ENCODE measurements at regions not wholly inside any gene's neighbourhood (a gene's known extent, or its start where the extent isn't known, plus 50 kb on each side); places are given as distances from the start of the nearest gene placed in this dataset.

GRCh38 chr11:91947215-91947820, 277.3 kb upstream of the FAT3 start:
- DNase-seq (ENCODE audit: low spot score) (peak; percentile 8), ATAC-seq (ENCODE audit: insufficient number of reproducible peaks, low FRiP score, low read depth) (peak; percentile 80)
- H3K27ac ChIP-seq: peak overlapping the region; percentile 53 to 59

GRCh38 chr11:91946397-91946951, 278.1 kb upstream of the FAT3 start:
- Histone ChIP-seq H3K4me3 (no peak overlapping the region), H3K27ac (peak overlapping the region; percentile 53 to 59), H3K9me3 (no peaks in the 10 kb centered on the region), H3K4me1 (ENCODE audit: control insufficient read depth in 1 of 2, low read depth in 2 of 2) (peaks cover 3 to 31% of the 10 kb centered on the region in 2 donors), H3K27me3 (replicated peaks; ENCODE audit: insufficient read depth) (no peaks in the 10 kb centered on the region), H3K36me3 (no peaks in the 10 kb centered on the region)
- DNase-seq (ENCODE audit: low spot score) (no peak), ATAC-seq (ENCODE audit: insufficient number of reproducible peaks, low FRiP score, low read depth) (no peak)
- TF ChIP-seq CTCF (IDR thresholded peaks at IDR 0.05): no peak

More at GRCh38 chr11:91947215-91947820, 277.3 kb upstream of the FAT3 start:
- Histone ChIP-seq H3K9me3 (no peaks in the 10 kb centered on the region), H3K4me3 (peak overlapping the region; percentile 9), H3K27me3 (replicated peaks; ENCODE audit: insufficient read depth) (no peaks in the 10 kb centered on the region), H3K36me3 (no peaks in the 10 kb centered on the region), H3K4me1 (ENCODE audit: control insufficient read depth in 1 of 2, low read depth in 2 of 2) (peaks cover 3 to 31% of the 10 kb centered on the region in 2 donors)
- TF ChIP-seq CTCF (IDR thresholded peaks at IDR 0.05): no peak

- DNase-seq (ENCODE audit: low spot score) (no peak), ATAC-seq (ENCODE audit: insufficient number of reproducible peaks, low FRiP score, low read depth) (no peak)
- Histone ChIP-seq H3K4me1 (ENCODE audit: control insufficient read depth in 1 of 2, low read depth in 2 of 2) (no peaks in the 10 kb centered on the region), H3K9me3 (no peaks in the 10 kb centered on the region), H3K27me3 (replicated peaks; ENCODE audit: insufficient read depth) (no peaks in the 10 kb centered on the region), H3K36me3 (no peaks in the 10 kb centered on the region), H3K27ac (no peak overlapping the region), H3K4me3 (no peak overlapping the region)
- TF ChIP-seq CTCF (IDR thresholded peaks at IDR 0.05): no peak
Measured at GRCh38 chr11:91935120-91935519, 289.5 kb upstream of the FAT3 start.

DNA sequence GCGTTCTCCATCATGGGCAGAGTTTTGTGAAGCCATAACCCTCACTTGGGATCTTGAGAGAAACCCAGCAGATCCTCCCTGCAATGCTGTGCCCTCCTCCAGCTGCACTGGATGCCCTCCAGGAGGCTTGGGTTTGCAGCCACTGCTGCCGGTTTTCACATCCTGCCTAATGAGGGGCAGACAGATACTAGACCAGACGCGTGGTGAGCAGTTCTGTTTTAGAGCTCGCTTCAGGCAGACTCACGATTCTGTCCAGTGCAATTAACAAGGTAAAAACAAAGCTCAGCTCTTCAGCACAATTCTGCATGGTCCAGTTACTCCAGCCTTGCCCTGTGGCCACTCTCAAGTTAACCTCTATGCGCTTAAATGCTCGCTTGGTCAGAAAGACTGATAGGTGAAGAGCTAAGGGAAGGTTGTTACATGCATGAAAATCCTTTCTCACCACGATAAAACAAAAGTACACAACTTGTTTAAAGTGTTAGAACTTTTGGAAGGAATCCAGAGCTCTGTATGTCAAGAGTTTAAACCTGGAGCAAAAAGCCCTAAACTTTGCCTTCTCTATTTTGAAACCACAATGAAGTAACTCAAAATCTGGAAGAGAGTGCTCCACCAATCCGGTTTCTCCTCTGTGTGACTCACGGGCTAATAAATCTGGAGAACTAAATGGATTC, 292.3 kb upstream of the FAT3 start:
- H3K4me3 ChIP-seq: no peak overlapping the region
- H3K9me3 ChIP-seq: no peaks in the 10 kb centered on the region
- peaks cover 0 to 3% of the 10 kb centered on the region in 2 donors for H3K4me1 ChIP-seq (ENCODE audit: control insufficient read depth in 1 of 2, low read depth in 2 of 2)
- TF ChIP-seq CTCF (IDR thresholded peaks at IDR 0.05): no peak
- no peak for ATAC-seq (ENCODE audit: insufficient number of reproducible peaks, low FRiP score, low read depth)
- no peaks in the 10 kb centered on the region for H3K27me3 ChIP-seq (replicated peaks; ENCODE audit: insufficient read depth)
- no peak for DNase-seq (ENCODE audit: low spot score)
- H3K27ac ChIP-seq: no peak overlapping the region
- H3K36me3 ChIP-seq: no peaks in the 10 kb centered on the region

DNA sequence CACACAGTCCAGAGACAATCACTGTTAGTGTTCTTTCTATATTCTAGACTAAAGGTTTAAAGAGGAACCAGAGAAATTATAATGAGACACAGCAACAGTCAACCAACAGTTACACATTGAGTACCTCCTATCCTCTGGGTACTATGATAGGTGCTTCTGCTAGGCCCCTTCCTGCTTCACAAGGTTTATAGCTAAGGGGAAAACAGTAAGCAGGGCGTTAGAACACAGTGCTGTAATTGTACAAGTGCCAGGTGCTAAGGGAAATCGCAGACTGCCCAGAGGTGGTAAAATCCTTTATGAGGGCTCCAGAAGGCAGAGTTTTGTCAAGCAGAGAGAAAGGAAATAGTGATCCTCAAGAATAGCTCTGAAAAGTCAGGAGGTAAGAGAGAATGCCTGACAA, 297.2 kb upstream of the FAT3 start:
- Histone ChIP-seq H3K36me3 (no peaks in the 10 kb centered on the region), H3K27me3 (replicated peaks; ENCODE audit: insufficient read depth) (no peaks in the 10 kb centered on the region), H3K9me3 (no peaks in the 10 kb centered on the region), H3K4me1 (ENCODE audit: control insufficient read depth in 1 of 2, low read depth in 2 of 2) (peaks cover 0 to 10% of the 10 kb centered on the region in 2 donors), H3K4me3 (no peak overlapping the region), H3K27ac (no peak overlapping the region)
- no peak for DNase-seq (ENCODE audit: low spot score)
- no peak for TF ChIP-seq CTCF (IDR thresholded peaks at IDR 0.05)
- no peak for ATAC-seq (ENCODE audit: insufficient number of reproducible peaks, low FRiP score, low read depth)
